AG10803 (cell line): ENCODE measurements at regions not wholly inside any gene's neighbourhood (a gene's known extent, or its start where the extent isn't known, plus 50 kb on each side); places are given as distances from the start of the nearest gene placed in this dataset.

Experiments
- DNase-seq: peaks from one replicate; pipeline ENCODE4 v3.0.0; 2010; ENCODE audit warnings: low read depth
- H3K4me3 ChIP-seq: 2 replicates; pipeline ENCODE4 v1.5.1; 2011; ENCODE audit warnings: mild to moderate bottlenecking, low read length, control low read depth
- CTCF ChIP-seq: conservative IDR thresholded peaks from 2 replicates; pipeline ENCODE4 v1.5.1; 2011; ENCODE audit warnings: mild to moderate bottlenecking, low read length, control low read depth, inconsistent platforms

- no peak overlapping the region for H3K4me3 ChIP-seq
- no peak for TF ChIP-seq CTCF
- DNase-seq: no peak
Observed at GRCh38 chr16:6160303-6160702, 1062.7 kb upstream of the EEF2KMT start.

- no peak overlapping the region for H3K4me3 ChIP-seq
- no peak for TF ChIP-seq CTCF
- DNase-seq: no peak
Observed at GRCh38 chr16:6157806-6158205, 1060.2 kb upstream of the EEF2KMT start.

- no peak for DNase-seq
- no peak overlapping the region for H3K4me3 ChIP-seq
- no peak for TF ChIP-seq CTCF
Observed at GRCh38 chr16:6155271-6155670, 1057.7 kb upstream of the EEF2KMT start.

- no peak for DNase-seq
- no peak for TF ChIP-seq CTCF
Observed at GRCh38 chr16:6153901-6154300, 1056.3 kb upstream of the EEF2KMT start.

GRCh38 chr16:6149031-6149430 lies 1051.4 kb upstream of the EEF2KMT start:
- H3K4me3 ChIP-seq: no peak overlapping the region
- DNase-seq: no peak
- TF ChIP-seq CTCF: no peak

More at GRCh38 chr16:6153901-6154300, 1056.3 kb upstream of the EEF2KMT start:
- no peak overlapping the region for H3K4me3 ChIP-seq

GRCh38 chr16:6148361-6148760 lies 1050.8 kb upstream of the EEF2KMT start:
- no peak for TF ChIP-seq CTCF
- no peak for DNase-seq
- H3K4me3 ChIP-seq: no peak overlapping the region

- no peak overlapping the region for H3K4me3 ChIP-seq
- no peak for TF ChIP-seq CTCF
- no peak for DNase-seq
Observed at GRCh38 chr16:6146874-6147425, 1049.4 kb upstream of the EEF2KMT start.
